Mammary epithelial cell (primary cell): ENCODE measurements at regions not wholly inside any gene's neighbourhood (a gene's known extent, or its start where the extent isn't known, plus 50 kb on each side); places are given as distances from the start of the nearest gene placed in this dataset.

Source experiments
- CTCF ChIP-seq, 2 donors: IDR thresholded peaks in 1 of 2; conservative IDR thresholded peaks in 1 of 2; 2 replicates each; pipeline ENCODE4 v1.5.1; 2011 to 2012; ENCODE audit warnings: inconsistent platforms in 2 of 2, low read length in 2 of 2, mild to moderate bottlenecking in 2 of 2, control low read depth in 1 of 2, low read depth in 1 of 2; ENCODE audit not compliant: insufficient read depth in 1 of 2; ENCODE audit errors: extremely low read depth in 1 of 2
- EZH2 ChIP-seq: IDR thresholded peaks from 2 replicates; pipeline ENCODE4 v1.6.1; 2012; ENCODE audit warnings: low read length, inconsistent platforms, borderline replicate concordance

- no peak for TF ChIP-seq EZH2
- no peak for TF ChIP-seq CTCF (conservative IDR thresholded peaks at IDR 0.05 in 1 of 2, IDR thresholded peaks at IDR 0.05 in 1 of 2; ENCODE audit: extremely low read depth in 1 of 2, insufficient read depth in 1 of 2, low read depth in 1 of 2, low read length in 2 of 2)
Observed at GRCh38 chr3:163946785-163947184, 1131.5 kb downstream of the SI start.
